A673 (cell line): ENCODE measurements at regions not wholly inside any gene's neighbourhood (a gene's known extent, or its start where the extent isn't known, plus 50 kb on each side); places are given as distances from the start of the nearest gene placed in this dataset.
"Not testable (repeated sequence)": the region's sequence is repeated elsewhere in the genome, so short reads cannot be mapped to it uniquely, and the experiment has no call there.

Experiments used
- BruUV-seq: library from RNA; stranded (reverse); fragments of 400-500 nt; replicated peaks from 2 replicates; lab custom pipeline; 2021; lab: Mats Ljungman, UMichigan
- CTCF ChIA-PET: fragments of 300-600 bp; sonication (Branson Sonifier 250); formaldehyde crosslinking; loops from one replicate; lab custom pipeline; 2022; ENCODE audit warnings: antibody characterized with exemption; lab: Charles Lee
- POLR2A ChIA-PET: fragments of 300-600 bp; sonication (Branson Sonifier 250); formaldehyde crosslinking; loops from one replicate; lab custom pipeline; 2022; ENCODE audit warnings: antibody characterized with exemption; ENCODE audit not compliant: low non-redundant PET; lab: Charles Lee
- DNase-seq: peaks from one replicate; pipeline ENCODE4 v3.0.0-alpha.2; 2015; ENCODE audit warnings: low spot score
- H3K27ac ChIP-seq: fragments of 200-600 bp; sonication (generic); 2 replicates; pipeline ENCODE4 v1.5.1; 2016; ENCODE audit warnings: mixed run types, low read depth, mild to moderate bottlenecking, mixed read lengths, antibody characterized with exemption, low read length; ENCODE audit not compliant: poor library complexity, severe bottlenecking
- H3K27me3 ChIP-seq: fragments of 200-600 bp; sonication (generic); replicated peaks from 2 replicates; pipeline ENCODE4 v1.6.1; 2017; ENCODE audit warnings: mixed run types, low read depth, mild to moderate bottlenecking, mixed read lengths, antibody characterized with exemption, low read length; ENCODE audit not compliant: insufficient read depth, poor library complexity
- H3K36me3 ChIP-seq: fragments of 200-600 bp; sonication (generic); 2 replicates; pipeline ENCODE4 v1.6.1; 2016; ENCODE audit warnings: mixed run types, mild to moderate bottlenecking, mixed read lengths, antibody characterized with exemption, low read length; ENCODE audit not compliant: insufficient read depth, poor library complexity, severe bottlenecking
- H3K4me1 ChIP-seq: fragments of 200-600 bp; sonication (generic); 2 replicates; pipeline ENCODE4 v1.6.1; 2017; ENCODE audit warnings: mixed run types, mild to moderate bottlenecking, mixed read lengths, antibody characterized with exemption, low read length; ENCODE audit not compliant: insufficient read depth, poor library complexity, severe bottlenecking
- H3K4me3 ChIP-seq: fragments of 200-600 bp; sonication (generic); 2 replicates; pipeline ENCODE4 v1.5.1; 2016; ENCODE audit warnings: low read depth, mixed run types, mild to moderate bottlenecking, mixed read lengths, low read length; ENCODE audit not compliant: poor library complexity, severe bottlenecking
- H3K9me3 ChIP-seq: fragments of 200-600 bp; sonication (generic); 2 replicates; pipeline ENCODE4 v1.6.1; 2016; ENCODE audit warnings: mixed run types, low read depth, mild to moderate bottlenecking, mixed read lengths, antibody characterized with exemption, low read length; ENCODE audit not compliant: poor library complexity, severe bottlenecking
- CTCF ChIP-seq: fragments of 300-800, 200-600 bp; sonication (generic); conservative IDR thresholded peaks from 2 replicates; pipeline ENCODE4 v1.5.1; 2017; ENCODE audit warnings: low read depth, mild to moderate bottlenecking, antibody characterized with exemption, low read length, moderate library complexity, mixed read lengths
- EZH2 ChIP-seq: fragments of 200-600 bp; sonication (generic); IDR thresholded peaks from 2 replicates; pipeline ENCODE4 v1.6.1; 2017; ENCODE audit warnings: borderline replicate concordance, low read depth, mild to moderate bottlenecking, mixed read lengths, antibody characterized with exemption, low read length; ENCODE audit not compliant: poor library complexity, severe bottlenecking
- intact Hi-C: fragments of 100-400 bp; cut with micrococcal nuclease; formaldehyde crosslinking; loops from one replicate; pipeline ENCODE4 v1.10.0; 2022; ENCODE audit not compliant: unreplicated experiment

- H3K36me3 ChIP-seq, result no peaks in the 10 kb centered on the region
- no peaks in the 10 kb centered on the region for H3K9me3 ChIP-seq
- H3K4me3 ChIP-seq, result no peak overlapping the region
- H3K27me3 ChIP-seq, result no peaks in the 10 kb centered on the region
- no peak overlapping the region for H3K27ac ChIP-seq
- ChIA-PET CTCF (no interaction called here), POLR2A (no interaction called here)
- BruUV-seq, result no TSS peak
- intact Hi-C loops, result no loop called here
- H3K4me1 ChIP-seq, result no peaks in the 10 kb centered on the region
- TF ChIP-seq EZH2 (no peak), CTCF (no peak)
- peak; percentile 1 for DNase-seq
Measured at GRCh38 chr16:7236824-7237410, 95.7 kb upstream of the RBFOX1 start.

- Histone ChIP-seq H3K27ac (no peak overlapping the region), H3K9me3 (no peaks in the 10 kb centered on the region), H3K27me3 (no peaks in the 10 kb centered on the region), H3K4me3 (no peak overlapping the region), H3K36me3 (no peaks in the 10 kb centered on the region), H3K4me1 (no peaks in the 10 kb centered on the region)
- intact Hi-C loops, result no loop called here
- ChIA-PET POLR2A (no interaction called here), CTCF (no interaction called here)
- TF ChIP-seq CTCF, result no peak
- no peak for TF ChIP-seq EZH2
- no TSS peak for BruUV-seq
- DNase-seq, result no peak
Measured at GRCh38 chr16:7233975-7234374, 98.7 kb upstream of the RBFOX1 start.

GRCh38 chr16:7231762-7232161, 100.9 kb upstream of the RBFOX1 start:
- Histone ChIP-seq H3K27me3 (no peaks in the 10 kb centered on the region), H3K4me3 (no peak overlapping the region), H3K27ac (no peak overlapping the region), H3K4me1 (no peaks in the 10 kb centered on the region), H3K9me3 (no peaks in the 10 kb centered on the region), H3K36me3 (no peaks in the 10 kb centered on the region)
- POLR2A ChIA-PET, result no interaction called here
- CTCF ChIA-PET, result no interaction called here
- intact Hi-C loops, result no loop called here
- no peak for DNase-seq
- TF ChIP-seq EZH2, result no peak
- TF ChIP-seq CTCF, result no peak
- BruUV-seq, result no TSS peak

GRCh38 chr16:7229433-7230218, 103.0 kb upstream of the RBFOX1 start:
- H3K4me3 ChIP-seq, H3K27me3 ChIP-seq, H3K4me1 ChIP-seq, CTCF ChIA-PET, POLR2A ChIA-PET, H3K36me3 ChIP-seq, H3K9me3 ChIP-seq, DNase-seq, intact Hi-C loops, H3K27ac ChIP-seq, BruUV-seq: not testable (repeated sequence)
